ENCODE measurements at regions not wholly inside any gene's neighbourhood (a gene's known extent, or its start where the extent isn't known, plus 50 kb on each side); places are given as distances from the start of the nearest gene placed in this dataset.

GRCh38 chr1:244968881-244969280 lies 104.5 kb upstream of the HNRNPU start:
- DNase-seq (ENCODE audit: low spot score), result no peak
- no peak for TF ChIP-seq CTCF (IDR thresholded peaks at IDR 0.05; ENCODE audit: extremely low read depth, insufficient read depth, missing control alignments)
- in situ Hi-C loops (cut with MboI; ENCODE audit: low pct_unique_long_range_greater_than_20kb, low sequenced_read_pairs, unreplicated experiment), result no loop called here

GRCh38 chr1:244968471-244968871 lies 104.1 kb upstream of the HNRNPU start:
- DNase-seq (ENCODE audit: low spot score), result no peak
- in situ Hi-C loops (cut with MboI; ENCODE audit: low pct_unique_long_range_greater_than_20kb, low sequenced_read_pairs, unreplicated experiment), result no loop called here
- no peak for TF ChIP-seq CTCF (IDR thresholded peaks at IDR 0.05; ENCODE audit: extremely low read depth, insufficient read depth, missing control alignments)

- TF ChIP-seq CTCF (IDR thresholded peaks at IDR 0.05; ENCODE audit: extremely low read depth, insufficient read depth, missing control alignments), result no peak
- in situ Hi-C loops (cut with MboI; ENCODE audit: low pct_unique_long_range_greater_than_20kb, low sequenced_read_pairs, unreplicated experiment), result no loop called here
- no peak for DNase-seq (ENCODE audit: low spot score)
These were observed 102.8 kb upstream of the HNRNPU start for GRCh38 chr1:244967159-244967558.

- DNase-seq (ENCODE audit: low spot score), result no peak
- TF ChIP-seq CTCF (IDR thresholded peaks at IDR 0.05; ENCODE audit: extremely low read depth, insufficient read depth, missing control alignments), result no peak
- in situ Hi-C loops (cut with MboI; ENCODE audit: low pct_unique_long_range_greater_than_20kb, low sequenced_read_pairs, unreplicated experiment), result no loop called here
These were observed 101.1 kb upstream of the HNRNPU start for GRCh38 chr1:244965185-244966030.

- no peak for TF ChIP-seq CTCF (IDR thresholded peaks at IDR 0.05; ENCODE audit: extremely low read depth, insufficient read depth, missing control alignments)
- in situ Hi-C loops (cut with MboI; ENCODE audit: low pct_unique_long_range_greater_than_20kb, low sequenced_read_pairs, unreplicated experiment), result no loop called here
- no peak for DNase-seq (ENCODE audit: low spot score)
These were observed 100.0 kb upstream of the HNRNPU start for GRCh38 chr1:244964112-244964971.

GRCh38 chr1:244963231-244963826 lies 99.0 kb upstream of the HNRNPU start:
- no peak for TF ChIP-seq CTCF (IDR thresholded peaks at IDR 0.05; ENCODE audit: extremely low read depth, insufficient read depth, missing control alignments)
- in situ Hi-C loops (cut with MboI; ENCODE audit: low pct_unique_long_range_greater_than_20kb, low sequenced_read_pairs, unreplicated experiment), result no loop called here
- DNase-seq (ENCODE audit: low spot score), result no peak

All from GM13977 (cell line).